NCI-H1105 (cell line): ENCODE measurements at regions not wholly inside any gene's neighbourhood (a gene's known extent, or its start where the extent isn't known, plus 50 kb on each side); places are given as distances from the start of the nearest gene placed in this dataset.

Experiments
- DNase-seq: peaks from one replicate; lab custom pipeline; 2025; lab: John Stamatoyannopoulos, UW

- no peak for DNase-seq
These were observed 112.0 kb upstream of the ZNF366 start for GRCh38 chr5:72619251-72619650.

GRCh38 chr5:72618708-72619107 lies 111.5 kb upstream of the ZNF366 start:
- no peak for DNase-seq

GRCh38 chr5:72615061-72615460 lies 107.9 kb upstream of the ZNF366 start:
- DNase-seq: no peak

GRCh38 chr5:72613515-72613914 lies 106.3 kb upstream of the ZNF366 start:
- no peak for DNase-seq

GRCh38 chr5:72612810-72613209 lies 105.6 kb upstream of the ZNF366 start:
- no peak for DNase-seq

GRCh38 chr5:72611118-72611730 lies 104.0 kb upstream of the ZNF366 start:
- DNase-seq: peak; percentile 57

- no peak for DNase-seq
These were observed 101.7 kb upstream of the ZNF366 start for GRCh38 chr5:72608926-72609325.

GRCh38 chr5:72608297-72608696 lies 101.1 kb upstream of the ZNF366 start:
- no peak for DNase-seq

GRCh38 chr5:72607381-72607780 lies 100.2 kb upstream of the ZNF366 start:
- no peak for DNase-seq

GRCh38 chr5:72606525-72606924 lies 99.3 kb upstream of the ZNF366 start:
- no peak for DNase-seq

- DNase-seq: no peak
These were observed 98.4 kb upstream of the ZNF366 start for GRCh38 chr5:72605632-72606031.

GRCh38 chr5:72604798-72605154 lies 97.6 kb upstream of the ZNF366 start:
- no peak for DNase-seq

- no peak for DNase-seq
These were observed 97.0 kb upstream of the ZNF366 start for GRCh38 chr5:72604111-72604797.

GRCh38 chr5:72602696-72603685 lies 95.8 kb upstream of the ZNF366 start:
- DNase-seq: no peak

GRCh38 chr5:72601861-72602260 lies 94.7 kb upstream of the ZNF366 start:
- no peak for DNase-seq

GRCh38 chr5:72600391-72600981 lies 93.3 kb upstream of the ZNF366 start:
- DNase-seq: no peak

- no peak for DNase-seq
These were observed 92.5 kb upstream of the ZNF366 start for GRCh38 chr5:72599519-72600370.

- DNase-seq: no peak
These were observed 91.8 kb upstream of the ZNF366 start for GRCh38 chr5:72599065-72599433.

- DNase-seq: no peak
These were observed 91.3 kb upstream of the ZNF366 start for GRCh38 chr5:72598401-72599064.

- DNase-seq: no peak
These were observed 90.3 kb upstream of the ZNF366 start for GRCh38 chr5:72597456-72597948.

- no peak for DNase-seq
These were observed 89.7 kb upstream of the ZNF366 start for GRCh38 chr5:72596956-72597355.
